Vagina (tissue), 2 donors: ENCODE measurements at regions not wholly inside any gene's neighbourhood (a gene's known extent, or its start where the extent isn't known, plus 50 kb on each side); places are given as distances from the start of the nearest gene placed in this dataset.

ENCODE experiments used
- CTCF ChIP-seq, 3 experiments: fragments of 450-650 bp in 2 of 3; fragments of 200-600 bp in 1 of 3; sonication (generic) in 1 of 3; IDR thresholded peaks; one replicate each; pipeline ENCODE4 v1.5.1; 2017 to 2019; ENCODE audit warnings: antibody characterized with exemption in 3 of 3, mild to moderate bottlenecking in 2 of 3, moderate library complexity in 2 of 3
- POLR2A ChIP-seq, 2 donors: fragments of 450-650 bp; IDR thresholded peaks; one replicate each; pipeline ENCODE4 v1.6.1; 2017; ENCODE audit warnings: antibody characterized with exemption in 2 of 2, mild to moderate bottlenecking in 2 of 2, moderate library complexity in 2 of 2

GRCh38 chr6:11929241-11929835 is 82.8 kb upstream of the HIVEP1 start:
- TF ChIP-seq POLR2A (IDR thresholded peaks at IDR 0.05) (no peak), CTCF (IDR thresholded peaks at IDR 0.05) (no peak)
